ENCODE measurements at regions not wholly inside any gene's neighbourhood (a gene's known extent, or its start where the extent isn't known, plus 50 kb on each side); places are given as distances from the start of the nearest gene placed in this dataset.

DNA sequence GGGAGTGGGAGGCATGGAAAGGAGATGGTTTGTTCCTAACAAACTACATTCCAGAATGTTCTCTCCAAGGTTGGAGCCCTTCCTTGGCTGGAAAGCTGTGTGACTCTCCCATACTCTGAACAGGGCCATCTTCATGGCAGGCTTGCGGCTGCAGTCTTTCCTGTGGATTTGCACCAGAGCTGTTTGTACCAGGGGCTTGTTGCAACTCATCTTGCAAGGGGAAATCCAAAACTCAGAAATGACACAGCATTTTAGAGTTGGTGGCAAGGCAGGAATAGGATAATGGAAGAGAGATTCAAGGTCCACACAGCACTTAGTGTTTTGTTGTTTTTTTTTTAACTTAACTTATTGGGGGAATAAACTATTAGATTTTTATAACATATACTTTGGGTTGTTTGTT, 73.7 kb upstream of the ZNF516 start:
- H3K4me3 ChIP-seq (ENCODE audit: insufficient read depth, low read depth, low read length, poor library complexity, severe bottlenecking): no peak overlapping the region
- H3K9me3 ChIP-seq (ENCODE audit: control insufficient read depth, low read length): no peaks in the 10 kb centered on the region
- DNase-seq: no peak
- peaks cover 5% of the 10 kb centered on the region for H3K27me3 ChIP-seq (replicated peaks; ENCODE audit: control insufficient read depth, insufficient read depth, low read length, poor library complexity, severe bottlenecking)
- no peak overlapping the region for H3K27ac ChIP-seq (ENCODE audit: insufficient read depth, low read length, poor library complexity, severe bottlenecking)
- H3K36me3 ChIP-seq (ENCODE audit: control insufficient read depth, insufficient read depth, low read length): no peaks in the 10 kb centered on the region
- no peaks in the 10 kb centered on the region for H3K4me1 ChIP-seq (ENCODE audit: control insufficient read depth, insufficient read depth, low read length, poor library complexity, severe bottlenecking)

DNA sequence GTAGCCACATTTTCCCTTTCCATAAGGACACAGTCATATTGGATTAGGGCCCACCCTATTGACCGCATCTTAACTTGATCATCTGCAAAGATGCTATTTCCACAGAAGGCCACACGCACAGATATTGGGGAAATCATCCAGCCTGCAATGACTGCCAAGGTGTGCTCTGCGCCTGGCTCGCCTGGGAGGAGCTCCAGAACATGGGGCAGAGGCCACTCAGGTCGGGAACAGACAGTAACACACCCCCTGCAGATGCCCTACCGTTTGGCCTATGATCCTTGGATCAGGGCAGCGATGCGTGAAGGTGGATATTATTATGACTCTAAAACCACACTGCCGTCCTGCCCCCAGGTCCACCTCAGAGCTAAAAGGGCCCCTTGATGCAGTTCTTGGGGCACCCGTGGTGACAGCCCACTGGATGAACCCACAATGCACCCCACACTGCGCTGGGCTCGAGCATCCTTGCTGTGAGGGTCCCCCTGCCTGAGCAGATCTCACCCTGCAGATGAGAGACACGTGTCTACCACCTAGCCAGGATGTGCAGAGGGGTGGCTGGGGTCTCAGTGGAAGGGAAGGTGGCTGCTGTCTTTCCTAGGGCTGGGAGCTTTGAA, 72.9 kb upstream of the ZNF516 start:
- Histone ChIP-seq H3K36me3 (ENCODE audit: control insufficient read depth, insufficient read depth, low read length) (no peaks in the 10 kb centered on the region), H3K9me3 (ENCODE audit: control insufficient read depth, low read length) (no peaks in the 10 kb centered on the region), H3K27ac (ENCODE audit: insufficient read depth, low read length, poor library complexity, severe bottlenecking) (no peak overlapping the region), H3K4me1 (ENCODE audit: control insufficient read depth, insufficient read depth, low read length, poor library complexity, severe bottlenecking) (no peaks in the 10 kb centered on the region), H3K4me3 (ENCODE audit: insufficient read depth, low read depth, low read length, poor library complexity, severe bottlenecking) (no peak overlapping the region), H3K27me3 (replicated peaks; ENCODE audit: control insufficient read depth, insufficient read depth, low read length, poor library complexity, severe bottlenecking) (peaks cover 5% of the 10 kb centered on the region)
- no peak for DNase-seq

DNA sequence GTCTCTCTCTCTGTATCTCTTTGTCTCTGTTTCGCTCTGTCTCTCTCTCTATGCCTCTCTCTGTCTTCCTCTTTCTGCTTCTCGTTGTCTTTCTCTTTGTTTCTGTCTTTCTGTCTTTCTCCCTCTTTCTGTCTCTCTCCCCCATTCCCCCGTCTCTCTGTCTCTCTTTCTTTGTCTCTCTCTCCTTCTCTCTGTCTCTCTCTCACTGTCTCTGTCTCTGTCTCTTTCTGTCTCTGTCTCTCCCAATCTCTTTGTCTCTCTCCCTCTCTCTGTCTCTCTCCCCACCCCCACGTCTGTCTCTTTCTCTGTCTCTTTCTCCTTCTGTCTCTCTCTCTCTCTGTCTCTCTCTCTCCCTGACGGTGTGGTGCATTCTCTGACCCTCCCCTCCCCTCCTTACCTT, 71.9 kb upstream of the ZNF516 start:
- Histone ChIP-seq H3K27ac (ENCODE audit: insufficient read depth, low read length, poor library complexity, severe bottlenecking) (no peak overlapping the region), H3K27me3 (replicated peaks; ENCODE audit: control insufficient read depth, insufficient read depth, low read length, poor library complexity, severe bottlenecking) (peaks cover 5% of the 10 kb centered on the region), H3K9me3 (ENCODE audit: control insufficient read depth, low read length) (no peaks in the 10 kb centered on the region), H3K36me3 (ENCODE audit: control insufficient read depth, insufficient read depth, low read length) (no peaks in the 10 kb centered on the region), H3K4me1 (ENCODE audit: control insufficient read depth, insufficient read depth, low read length, poor library complexity, severe bottlenecking) (no peaks in the 10 kb centered on the region), H3K4me3 (ENCODE audit: insufficient read depth, low read depth, low read length, poor library complexity, severe bottlenecking) (no peak overlapping the region)
- DNase-seq: no peak

- no peak for DNase-seq
- Histone ChIP-seq H3K9me3 (ENCODE audit: control insufficient read depth, low read length) (no peaks in the 10 kb centered on the region), H3K27me3 (replicated peaks; ENCODE audit: control insufficient read depth, insufficient read depth, low read length, poor library complexity, severe bottlenecking) (peaks cover 5% of the 10 kb centered on the region), H3K4me3 (ENCODE audit: insufficient read depth, low read depth, low read length, poor library complexity, severe bottlenecking) (no peak overlapping the region), H3K4me1 (ENCODE audit: control insufficient read depth, insufficient read depth, low read length, poor library complexity, severe bottlenecking) (no peaks in the 10 kb centered on the region), H3K27ac (ENCODE audit: insufficient read depth, low read length, poor library complexity, severe bottlenecking) (no peak overlapping the region), H3K36me3 (ENCODE audit: control insufficient read depth, insufficient read depth, low read length) (no peaks in the 10 kb centered on the region)
Observed at GRCh38 chr18:76565238-76566173, 70.5 kb upstream of the ZNF516 start.

GRCh38 chr18:76564655-76565237, 69.7 kb upstream of the ZNF516 start:
- DNase-seq: no peak
- Histone ChIP-seq H3K9me3 (ENCODE audit: control insufficient read depth, low read length) (no peaks in the 10 kb centered on the region), H3K4me1 (ENCODE audit: control insufficient read depth, insufficient read depth, low read length, poor library complexity, severe bottlenecking) (no peaks in the 10 kb centered on the region), H3K36me3 (ENCODE audit: control insufficient read depth, insufficient read depth, low read length) (no peaks in the 10 kb centered on the region), H3K27me3 (replicated peaks; ENCODE audit: control insufficient read depth, insufficient read depth, low read length, poor library complexity, severe bottlenecking) (peaks cover 5% of the 10 kb centered on the region), H3K4me3 (ENCODE audit: insufficient read depth, low read depth, low read length, poor library complexity, severe bottlenecking) (no peak overlapping the region), H3K27ac (ENCODE audit: insufficient read depth, low read length, poor library complexity, severe bottlenecking) (no peak overlapping the region)

DNA sequence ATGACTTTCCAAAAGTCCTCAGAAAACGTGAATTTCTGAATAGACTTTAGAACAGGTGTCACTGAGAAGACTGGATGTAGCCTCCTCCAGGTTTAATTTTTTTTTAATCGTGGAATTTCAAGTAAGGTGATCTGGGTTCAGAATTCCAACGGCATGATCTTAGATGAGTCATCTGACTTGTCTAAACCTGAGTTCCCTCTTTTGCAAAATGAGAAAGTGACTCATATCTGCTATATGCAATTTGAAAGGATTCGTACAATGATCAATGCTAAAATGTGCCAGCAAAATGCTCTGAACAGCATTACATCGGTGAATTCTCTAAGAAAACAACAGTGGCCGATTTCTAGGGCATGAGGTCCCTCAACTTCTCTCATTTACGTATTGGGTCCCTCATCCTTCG, 69.1 kb upstream of the ZNF516 start:
- peaks cover 2% of the 10 kb centered on the region for H3K27me3 ChIP-seq (replicated peaks; ENCODE audit: control insufficient read depth, insufficient read depth, low read length, poor library complexity, severe bottlenecking)
- H3K27ac ChIP-seq (ENCODE audit: insufficient read depth, low read length, poor library complexity, severe bottlenecking): no peak overlapping the region
- H3K36me3 ChIP-seq (ENCODE audit: control insufficient read depth, insufficient read depth, low read length): no peaks in the 10 kb centered on the region
- no peak for DNase-seq
- no peaks in the 10 kb centered on the region for H3K9me3 ChIP-seq (ENCODE audit: control insufficient read depth, low read length)
- H3K4me1 ChIP-seq (ENCODE audit: control insufficient read depth, insufficient read depth, low read length, poor library complexity, severe bottlenecking): no peaks in the 10 kb centered on the region
- H3K4me3 ChIP-seq (ENCODE audit: insufficient read depth, low read depth, low read length, poor library complexity, severe bottlenecking): no peak overlapping the region

DNA sequence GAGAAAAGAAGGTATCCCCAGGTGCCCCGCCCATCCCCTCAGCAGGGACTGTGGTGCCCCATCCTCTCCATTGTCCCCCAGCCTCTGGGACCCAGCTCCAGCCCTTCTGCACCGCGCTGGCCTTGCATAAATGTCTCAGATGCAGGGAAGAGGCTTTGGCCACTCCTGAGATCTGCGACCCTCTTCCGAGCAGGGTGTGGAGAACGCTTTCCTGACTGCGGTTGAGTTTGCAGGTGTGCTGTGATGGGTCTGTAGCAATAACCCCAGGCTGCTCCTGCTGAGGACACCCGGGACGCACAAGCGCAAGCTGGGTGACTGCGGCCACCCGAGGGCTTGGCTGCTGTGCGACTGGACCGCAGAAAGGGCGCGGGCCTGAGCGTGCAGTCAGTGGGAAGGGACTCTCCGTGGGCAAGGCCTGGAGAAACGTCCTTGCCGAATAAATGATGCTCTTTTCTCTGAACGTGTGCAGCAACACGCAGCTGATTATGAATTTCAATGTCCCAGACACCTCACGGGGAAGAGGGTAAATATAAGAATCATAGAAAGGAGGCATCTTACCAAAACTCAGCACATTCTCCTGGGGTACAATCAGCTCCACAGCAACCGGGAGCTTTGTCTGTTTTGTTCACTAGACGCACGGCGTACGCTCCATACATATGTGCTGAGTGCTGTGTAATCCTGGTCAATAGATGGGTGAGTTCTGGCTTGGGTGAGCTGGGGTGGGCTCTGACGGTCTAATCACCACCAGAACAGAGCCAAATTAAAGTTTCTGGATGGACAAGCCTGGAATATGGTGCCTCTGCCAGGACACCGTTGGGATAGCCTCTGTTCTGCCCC, 67.5 kb upstream of the ZNF516 start:
- no peaks in the 10 kb centered on the region for H3K9me3 ChIP-seq (ENCODE audit: control insufficient read depth, low read length)
- H3K4me3 ChIP-seq (ENCODE audit: insufficient read depth, low read depth, low read length, poor library complexity, severe bottlenecking): no peak overlapping the region
- H3K27ac ChIP-seq (ENCODE audit: insufficient read depth, low read length, poor library complexity, severe bottlenecking): no peak overlapping the region
- H3K4me1 ChIP-seq (ENCODE audit: control insufficient read depth, insufficient read depth, low read length, poor library complexity, severe bottlenecking): no peaks in the 10 kb centered on the region
- H3K27me3 ChIP-seq (replicated peaks; ENCODE audit: control insufficient read depth, insufficient read depth, low read length, poor library complexity, severe bottlenecking): no peaks in the 10 kb centered on the region
- DNase-seq: no peak
- no peaks in the 10 kb centered on the region for H3K36me3 ChIP-seq (ENCODE audit: control insufficient read depth, insufficient read depth, low read length)

DNA sequence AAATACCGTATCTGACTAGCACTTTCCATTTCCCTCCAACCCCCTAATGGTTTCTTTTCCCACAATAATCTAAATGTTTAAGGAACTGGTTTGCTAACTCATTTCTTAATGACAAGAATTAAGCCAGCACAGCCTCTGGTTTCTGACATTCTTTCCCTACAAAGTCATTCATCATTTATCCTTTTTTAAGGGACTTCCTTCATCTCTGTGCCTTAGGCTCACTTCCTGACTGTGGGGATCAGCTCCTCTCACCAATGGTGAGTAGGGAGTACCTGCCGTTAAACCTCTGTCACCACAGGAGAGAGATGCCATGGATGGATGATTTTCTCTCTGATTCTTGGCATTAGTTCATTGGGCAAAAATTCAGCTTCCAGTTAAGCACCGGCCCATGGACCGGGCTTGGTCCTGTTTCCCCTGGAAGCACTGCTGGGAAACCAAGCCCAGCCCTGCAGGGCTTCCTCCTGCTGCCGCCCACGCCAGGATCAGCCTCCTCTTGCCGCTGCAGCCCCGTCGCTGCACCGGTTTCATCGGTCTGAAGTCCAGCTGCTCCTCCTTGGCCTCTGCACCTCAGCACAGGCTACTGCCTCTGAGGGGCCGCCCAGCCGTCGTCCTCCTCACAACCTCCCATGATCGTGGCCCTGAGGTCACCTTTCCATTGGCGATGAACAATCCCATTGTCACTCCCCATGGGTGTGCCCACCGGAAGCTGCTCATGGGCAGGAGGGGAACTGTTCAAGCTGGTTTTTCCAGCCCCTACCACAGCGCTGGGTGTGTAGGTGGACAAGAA, 64.0 kb upstream of the ZNF516 start:
- H3K27ac ChIP-seq (ENCODE audit: insufficient read depth, low read length, poor library complexity, severe bottlenecking): no peak overlapping the region
- H3K36me3 ChIP-seq (ENCODE audit: control insufficient read depth, insufficient read depth, low read length): no peaks in the 10 kb centered on the region
- H3K4me3 ChIP-seq (ENCODE audit: insufficient read depth, low read depth, low read length, poor library complexity, severe bottlenecking): no peak overlapping the region
- H3K4me1 ChIP-seq (ENCODE audit: control insufficient read depth, insufficient read depth, low read length, poor library complexity, severe bottlenecking): no peaks in the 10 kb centered on the region
- no peaks in the 10 kb centered on the region for H3K27me3 ChIP-seq (replicated peaks; ENCODE audit: control insufficient read depth, insufficient read depth, low read length, poor library complexity, severe bottlenecking)
- H3K9me3 ChIP-seq (ENCODE audit: control insufficient read depth, low read length): no peaks in the 10 kb centered on the region
- no peak for DNase-seq

GRCh38 chr18:76557026-76557575, 62.1 kb upstream of the ZNF516 start:
- DNase-seq: no peak
- no peaks in the 10 kb centered on the region for H3K4me1 ChIP-seq (ENCODE audit: control insufficient read depth, insufficient read depth, low read length, poor library complexity, severe bottlenecking)
- no peaks in the 10 kb centered on the region for H3K36me3 ChIP-seq (ENCODE audit: control insufficient read depth, insufficient read depth, low read length)
- H3K27ac ChIP-seq (ENCODE audit: insufficient read depth, low read length, poor library complexity, severe bottlenecking): no peak overlapping the region
- no peaks in the 10 kb centered on the region for H3K9me3 ChIP-seq (ENCODE audit: control insufficient read depth, low read length)
- no peaks in the 10 kb centered on the region for H3K27me3 ChIP-seq (replicated peaks; ENCODE audit: control insufficient read depth, insufficient read depth, low read length, poor library complexity, severe bottlenecking)
- H3K4me3 ChIP-seq (ENCODE audit: insufficient read depth, low read depth, low read length, poor library complexity, severe bottlenecking): no peak overlapping the region
